Neural cell (in vitro differentiated cells): ENCODE measurements at regions not wholly inside any gene's neighbourhood (a gene's known extent, or its start where the extent isn't known, plus 50 kb on each side); places are given as distances from the start of the nearest gene placed in this dataset.

ENCODE experiments used
- H2AFZ ChIP-seq: fragments of 200-600, 300-800 bp; sonication (generic), shearing (Covaris generic); 2 replicates; pipeline ENCODE4 v1.6.0; 2014; ENCODE audit warnings: low read depth, mild to moderate bottlenecking, antibody characterized with exemption, low read length, moderate library complexity
- H3F3A ChIP-seq: fragments of 200-600 bp; shearing (Covaris generic); 2 replicates; pipeline ENCODE4 v1.6.1; 2016; ENCODE audit warnings: mild to moderate bottlenecking, moderate library complexity, mixed read lengths, antibody characterized with exemption, low read length; ENCODE audit not compliant: insufficient read depth, poor library complexity, severe bottlenecking
- H3K27ac ChIP-seq: fragments of 200-600, 300-800 bp; sonication (generic), shearing (Covaris generic); 2 replicates; pipeline ENCODE4 v1.5.1; 2014; ENCODE audit warnings: mild to moderate bottlenecking, low read length, moderate library complexity
- H3K27me3 ChIP-seq: fragments of 300-800, 200-600 bp; sonication (generic), shearing (Covaris generic); 2 replicates; pipeline ENCODE4 v1.6.0; 2014; ENCODE audit warnings: mild to moderate bottlenecking, low read depth, low read length, moderate library complexity; ENCODE audit not compliant: insufficient read depth
- H3K36me3 ChIP-seq: fragments of 300-800, 200-600 bp; sonication (generic), shearing (Covaris generic); 2 replicates; pipeline ENCODE4 v1.5.1; 2014; ENCODE audit warnings: mild to moderate bottlenecking, antibody characterized with exemption, low read length, moderate library complexity; ENCODE audit not compliant: insufficient read depth
- H3K4me2 ChIP-seq: fragments of 300-800, 200-600 bp; sonication (generic), shearing (Covaris generic); 2 replicates; pipeline ENCODE4 v1.6.0; 2014; ENCODE audit warnings: mild to moderate bottlenecking, low read length
- H3K4me3 ChIP-seq: fragments of 300-800, 200-600 bp; sonication (generic), shearing (Covaris generic); 2 replicates; pipeline ENCODE4 v1.5.1; 2014; ENCODE audit warnings: mild to moderate bottlenecking, low read length, moderate library complexity
- H3K79me2 ChIP-seq: fragments of 200-600 bp; shearing (Covaris generic); replicated peaks from 2 replicates; pipeline ENCODE4 v1.6.0; 2014; ENCODE audit warnings: mild to moderate bottlenecking, low read length, moderate library complexity; ENCODE audit not compliant: insufficient read depth
- H3K9ac ChIP-seq: fragments of 300-800, 200-600 bp; sonication (generic), shearing (Covaris generic); 2 replicates; pipeline ENCODE4 v1.6.1; 2016; ENCODE audit warnings: mild to moderate bottlenecking, low read length, mixed read lengths
- H3K9me2 ChIP-seq: fragments of 200-600 bp; shearing (Covaris generic); 2 replicates; pipeline ENCODE4 v1.6.1; 2016; ENCODE audit warnings: mild to moderate bottlenecking, low read length, mixed read lengths; ENCODE audit not compliant: insufficient read depth
- H3K9me3 ChIP-seq: fragments of 200-600, 300-800 bp; sonication (generic), shearing (Covaris generic); 2 replicates; pipeline ENCODE4 v1.6.1; 2016; ENCODE audit warnings: mild to moderate bottlenecking, mixed run types, low read length, moderate library complexity, mixed read lengths
- H4K20me1 ChIP-seq: fragments of 200-600 bp; shearing (Covaris generic); 2 replicates; pipeline ENCODE4 v1.6.1; 2016; ENCODE audit warnings: mild to moderate bottlenecking, mixed run types; ENCODE audit not compliant: insufficient read depth
- EP300 ChIP-seq: fragments of 450-650 bp; conservative IDR thresholded peaks from 2 replicates; pipeline ENCODE4 v1.6.1; 2014; ENCODE audit warnings: antibody characterized with exemption, mild to moderate bottlenecking, moderate library complexity; ENCODE audit not compliant: poor library complexity, severe bottlenecking
- EZH2 ChIP-seq: fragments of 200-600, 300-800 bp; shearing (Covaris generic), sonication (generic); IDR thresholded peaks from 2 replicates; pipeline ENCODE4 v1.6.1; 2014; ENCODE audit warnings: antibody characterized with exemption, low read length, borderline replicate concordance, mild to moderate bottlenecking; ENCODE audit not compliant: insufficient read depth, poor library complexity, severe bottlenecking
- MXI1 ChIP-seq: fragments of 450-650 bp; conservative IDR thresholded peaks from 2 replicates; pipeline ENCODE4 v1.6.1; 2014; ENCODE audit warnings: antibody characterized with exemption, mild to moderate bottlenecking; ENCODE audit not compliant: poor library complexity, severe bottlenecking
- POLR2AphosphoS5 ChIP-seq: IDR thresholded peaks from 2 replicates; pipeline ENCODE4 v1.6.1; 2012
- RAD21 ChIP-seq: fragments of 450-650 bp; conservative IDR thresholded peaks from 2 replicates; pipeline ENCODE4 v1.6.1; 2014; ENCODE audit warnings: antibody characterized with exemption, mild to moderate bottlenecking, moderate library complexity
- SMC3 ChIP-seq: fragments of 450-650 bp; conservative IDR thresholded peaks from 2 replicates; pipeline ENCODE4 v1.6.1; 2014; ENCODE audit warnings: antibody characterized with exemption, mild to moderate bottlenecking, moderate library complexity; ENCODE audit not compliant: poor library complexity
- TAF1 ChIP-seq: IDR thresholded peaks from 2 replicates; pipeline ENCODE4 v1.6.1; 2012; ENCODE audit warnings: low read depth
- TF ChIP-seq, protein P1 (sequence below): IDR thresholded peaks from 2 replicates; pipeline ENCODE4 v1.6.1; 2012; ENCODE audit warnings: borderline replicate concordance
- TF ChIP-seq, protein P2 (sequence below): fragments of 450-650 bp; IDR thresholded peaks from 2 replicates; pipeline ENCODE4 v1.5.1; 2014; ENCODE audit warnings: antibody characterized with exemption, mild to moderate bottlenecking, moderate library complexity; ENCODE audit not compliant: poor library complexity, severe bottlenecking

DNA sequence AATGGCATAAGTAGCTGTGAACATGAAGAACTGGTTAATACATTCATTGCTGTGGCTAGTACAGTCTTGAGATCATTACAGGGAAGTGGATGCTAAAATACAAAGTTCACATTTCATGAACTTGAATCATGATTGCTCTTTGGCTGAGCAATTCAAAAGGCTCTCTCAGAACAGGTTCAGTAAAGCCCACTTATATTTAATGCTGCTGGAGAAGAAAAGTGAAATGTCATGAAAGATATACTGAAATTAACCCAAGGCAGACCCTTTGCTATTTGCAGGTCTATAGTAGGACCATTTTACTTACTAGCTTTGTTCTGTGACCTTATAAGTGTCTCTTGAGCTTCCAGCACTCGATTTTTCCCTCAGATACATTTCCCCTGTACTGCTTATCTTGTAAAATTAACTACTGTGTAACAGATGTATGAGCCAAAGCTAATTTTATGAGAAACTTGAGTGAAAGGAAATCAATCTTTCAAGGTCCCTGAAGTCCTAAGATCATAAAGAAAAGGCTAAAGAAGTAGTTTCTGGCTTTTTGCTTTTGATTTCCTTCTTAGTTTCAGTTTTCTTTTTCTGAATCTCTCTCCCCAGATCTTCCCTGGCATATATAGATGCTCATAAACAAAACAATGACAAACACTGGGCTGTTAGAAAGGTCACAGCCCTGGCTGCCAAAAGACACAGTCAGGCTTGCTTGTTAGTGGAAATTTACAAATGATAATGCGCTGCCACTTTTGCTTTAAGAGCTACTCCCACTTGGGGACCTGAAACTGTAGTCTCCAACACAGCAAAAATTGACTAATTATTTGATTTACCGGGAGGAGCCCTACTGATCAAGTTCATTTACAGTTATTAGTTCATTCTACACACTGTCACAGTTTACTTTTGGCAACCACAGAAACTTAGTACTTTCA lies 132.7 kb upstream of the XPO1 start:
- no peaks in the 10 kb centered on the region for H3K36me3 ChIP-seq
- TF ChIP-seq SMC3 (no peak), EP300 (no peak), RAD21 (no peak), MXI1 (no peak)
- TF ChIP-seq, protein P1, sequence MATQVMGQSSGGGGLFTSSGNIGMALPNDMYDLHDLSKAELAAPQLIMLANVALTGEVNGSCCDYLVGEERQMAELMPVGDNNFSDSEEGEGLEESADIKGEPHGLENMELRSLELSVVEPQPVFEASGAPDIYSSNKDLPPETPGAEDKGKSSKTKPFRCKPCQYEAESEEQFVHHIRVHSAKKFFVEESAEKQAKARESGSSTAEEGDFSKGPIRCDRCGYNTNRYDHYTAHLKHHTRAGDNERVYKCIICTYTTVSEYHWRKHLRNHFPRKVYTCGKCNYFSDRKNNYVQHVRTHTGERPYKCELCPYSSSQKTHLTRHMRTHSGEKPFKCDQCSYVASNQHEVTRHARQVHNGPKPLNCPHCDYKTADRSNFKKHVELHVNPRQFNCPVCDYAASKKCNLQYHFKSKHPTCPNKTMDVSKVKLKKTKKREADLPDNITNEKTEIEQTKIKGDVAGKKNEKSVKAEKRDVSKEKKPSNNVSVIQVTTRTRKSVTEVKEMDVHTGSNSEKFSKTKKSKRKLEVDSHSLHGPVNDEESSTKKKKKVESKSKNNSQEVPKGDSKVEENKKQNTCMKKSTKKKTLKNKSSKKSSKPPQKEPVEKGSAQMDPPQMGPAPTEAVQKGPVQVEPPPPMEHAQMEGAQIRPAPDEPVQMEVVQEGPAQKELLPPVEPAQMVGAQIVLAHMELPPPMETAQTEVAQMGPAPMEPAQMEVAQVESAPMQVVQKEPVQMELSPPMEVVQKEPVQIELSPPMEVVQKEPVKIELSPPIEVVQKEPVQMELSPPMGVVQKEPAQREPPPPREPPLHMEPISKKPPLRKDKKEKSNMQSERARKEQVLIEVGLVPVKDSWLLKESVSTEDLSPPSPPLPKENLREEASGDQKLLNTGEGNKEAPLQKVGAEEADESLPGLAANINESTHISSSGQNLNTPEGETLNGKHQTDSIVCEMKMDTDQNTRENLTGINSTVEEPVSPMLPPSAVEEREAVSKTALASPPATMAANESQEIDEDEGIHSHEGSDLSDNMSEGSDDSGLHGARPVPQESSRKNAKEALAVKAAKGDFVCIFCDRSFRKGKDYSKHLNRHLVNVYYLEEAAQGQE: no peak
- H3K9me3 ChIP-seq: no peaks in the 10 kb centered on the region
- H3K27ac ChIP-seq: no peak overlapping the region
- no peak overlapping the region for H3K4me3 ChIP-seq
- no peaks in the 10 kb centered on the region for H4K20me1 ChIP-seq
- H3K9me2 ChIP-seq: no peaks in the 10 kb centered on the region
- H3F3A ChIP-seq: no peaks in the 10 kb centered on the region
- H3K4me2 ChIP-seq: no peak overlapping the region
- H3K27me3 ChIP-seq: no peaks in the 10 kb centered on the region
- no peak overlapping the region for H2AFZ ChIP-seq
- H3K79me2 ChIP-seq: no peaks in the 10 kb centered on the region
- no peak overlapping the region for H3K9ac ChIP-seq

DNA sequence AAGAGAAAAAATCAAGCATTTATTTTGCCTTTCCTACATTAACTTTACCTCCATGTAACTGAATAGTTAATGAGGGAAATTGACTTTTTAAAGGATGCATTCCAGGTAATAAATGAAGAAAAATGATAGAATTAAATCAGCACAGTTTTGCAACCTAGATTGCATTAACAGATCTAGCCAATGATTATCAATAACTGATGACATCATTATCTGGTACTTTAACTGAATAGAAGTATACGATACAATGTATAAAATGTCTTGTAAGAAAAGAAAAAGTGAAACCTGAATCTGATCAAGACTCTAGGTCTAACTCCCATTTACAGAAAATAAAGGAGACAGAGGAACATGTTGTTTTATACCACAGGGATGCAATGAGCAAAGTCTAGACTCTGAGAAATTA lies 126.0 kb upstream of the XPO1 start:
- Histone ChIP-seq H3K27me3 (no peaks in the 10 kb centered on the region), H2AFZ (no peak overlapping the region), H3K79me2 (no peaks in the 10 kb centered on the region), H3F3A (no peaks in the 10 kb centered on the region), H3K4me2 (no peak overlapping the region), H4K20me1 (no peaks in the 10 kb centered on the region), H3K4me3 (no peak overlapping the region), H3K9ac (no peak overlapping the region), H3K9me2 (no peaks in the 10 kb centered on the region), H3K9me3 (no peaks in the 10 kb centered on the region), H3K36me3 (no peaks in the 10 kb centered on the region), H3K27ac (no peak overlapping the region)
- no peak for TF ChIP-seq RAD21
- no peak for TF ChIP-seq SMC3
- no peak for TF ChIP-seq EP300
- no peak for TF ChIP-seq POLR2AphosphoS5
- TF ChIP-seq, protein P2, sequence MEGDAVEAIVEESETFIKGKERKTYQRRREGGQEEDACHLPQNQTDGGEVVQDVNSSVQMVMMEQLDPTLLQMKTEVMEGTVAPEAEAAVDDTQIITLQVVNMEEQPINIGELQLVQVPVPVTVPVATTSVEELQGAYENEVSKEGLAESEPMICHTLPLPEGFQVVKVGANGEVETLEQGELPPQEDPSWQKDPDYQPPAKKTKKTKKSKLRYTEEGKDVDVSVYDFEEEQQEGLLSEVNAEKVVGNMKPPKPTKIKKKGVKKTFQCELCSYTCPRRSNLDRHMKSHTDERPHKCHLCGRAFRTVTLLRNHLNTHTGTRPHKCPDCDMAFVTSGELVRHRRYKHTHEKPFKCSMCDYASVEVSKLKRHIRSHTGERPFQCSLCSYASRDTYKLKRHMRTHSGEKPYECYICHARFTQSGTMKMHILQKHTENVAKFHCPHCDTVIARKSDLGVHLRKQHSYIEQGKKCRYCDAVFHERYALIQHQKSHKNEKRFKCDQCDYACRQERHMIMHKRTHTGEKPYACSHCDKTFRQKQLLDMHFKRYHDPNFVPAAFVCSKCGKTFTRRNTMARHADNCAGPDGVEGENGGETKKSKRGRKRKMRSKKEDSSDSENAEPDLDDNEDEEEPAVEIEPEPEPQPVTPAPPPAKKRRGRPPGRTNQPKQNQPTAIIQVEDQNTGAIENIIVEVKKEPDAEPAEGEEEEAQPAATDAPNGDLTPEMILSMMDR: no peak
- TF ChIP-seq TAF1: no peak
- no peak for TF ChIP-seq EZH2
- no peak for TF ChIP-seq MXI1
- TF ChIP-seq, protein P1: no peak
